ENCODE measurements at regions not wholly inside any gene's neighbourhood (a gene's known extent, or its start where the extent isn't known, plus 50 kb on each side); places are given as distances from the start of the nearest gene placed in this dataset.
A peak's percentile ranks its signal among the peaks of the same experiment; 100 is the strongest.

DNA sequence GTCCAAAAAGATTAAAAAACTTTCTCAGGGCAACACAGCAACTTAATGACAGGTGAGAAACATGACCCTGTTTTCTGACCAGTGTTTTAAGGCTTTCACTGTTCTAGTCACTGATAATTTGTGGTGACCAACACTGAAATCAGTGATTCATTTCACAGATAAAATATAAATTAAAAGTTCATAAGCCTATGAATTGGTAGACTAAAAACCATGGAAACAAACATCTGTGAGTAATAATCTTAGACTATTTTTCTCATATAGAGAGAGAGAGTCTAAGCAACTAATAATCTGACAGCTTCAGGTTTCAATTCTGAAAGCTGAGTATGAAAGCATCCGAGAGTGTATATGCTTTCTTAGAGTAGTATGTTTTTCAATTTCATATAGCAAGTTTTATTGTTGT is 536.9 kb downstream of the ADGRL2 start:
- no peak for DNase-seq (ENCODE audit: low read depth, low spot score)
- Histone ChIP-seq H3K9ac (ENCODE audit: insufficient read length) (no peak overlapping the region), H3K4me3 (no peak overlapping the region), H3K36me3 (ENCODE audit: insufficient read depth, low read length) (no peaks in the 10 kb centered on the region), H3K9me3 (ENCODE audit: low read depth, low read length) (no peaks in the 10 kb centered on the region), H3K27ac (no peak overlapping the region)
- TF ChIP-seq POLR2AphosphoS5 (IDR thresholded peaks at IDR 0.05; ENCODE audit: borderline replicate concordance, low read depth, low read length) (no peak), EZH2 (IDR thresholded peaks at IDR 0.05) (no peak), FOXP2 (optimal IDR thresholded peaks at IDR 0.05; ENCODE audit: control extremely low read depth, extremely low read length, insufficient read depth) (no peak)

DNA sequence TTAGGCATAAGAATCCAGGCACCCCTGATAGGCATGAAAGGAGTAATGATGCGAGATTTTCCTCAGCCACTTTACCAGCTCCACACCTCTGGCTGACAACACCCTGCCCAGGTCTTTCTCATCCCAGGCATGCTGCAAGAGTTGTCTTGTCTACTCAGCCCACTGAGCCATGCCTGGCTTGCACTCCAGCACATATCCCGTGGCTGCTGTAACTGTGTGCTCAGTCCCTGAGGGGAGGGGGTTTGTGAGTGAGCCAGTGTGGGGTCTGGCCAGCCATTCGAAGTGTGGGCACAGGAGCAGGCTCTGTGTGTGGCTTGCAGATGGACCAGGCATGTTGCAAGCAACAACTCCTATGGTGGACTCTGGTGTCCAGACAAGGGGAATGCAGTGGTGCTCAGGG is 529.6 kb downstream of the ADGRL2 start:
- TF ChIP-seq POLR2AphosphoS5 (IDR thresholded peaks at IDR 0.05; ENCODE audit: borderline replicate concordance, low read depth, low read length) (no peak), FOXP2 (optimal IDR thresholded peaks at IDR 0.05; ENCODE audit: control extremely low read depth, extremely low read length, insufficient read depth) (no peak), EZH2 (IDR thresholded peaks at IDR 0.05) (no peak)
- no peak overlapping the region for H3K9ac ChIP-seq (ENCODE audit: insufficient read length)
- no peaks in the 10 kb centered on the region for H3K36me3 ChIP-seq (ENCODE audit: insufficient read depth, low read length)
- H3K9me3 ChIP-seq (ENCODE audit: low read depth, low read length), result no peaks in the 10 kb centered on the region
- no peak for DNase-seq (ENCODE audit: low read depth, low spot score)
- no peak overlapping the region for H3K4me3 ChIP-seq
- H3K27ac ChIP-seq, result no peak overlapping the region

DNA sequence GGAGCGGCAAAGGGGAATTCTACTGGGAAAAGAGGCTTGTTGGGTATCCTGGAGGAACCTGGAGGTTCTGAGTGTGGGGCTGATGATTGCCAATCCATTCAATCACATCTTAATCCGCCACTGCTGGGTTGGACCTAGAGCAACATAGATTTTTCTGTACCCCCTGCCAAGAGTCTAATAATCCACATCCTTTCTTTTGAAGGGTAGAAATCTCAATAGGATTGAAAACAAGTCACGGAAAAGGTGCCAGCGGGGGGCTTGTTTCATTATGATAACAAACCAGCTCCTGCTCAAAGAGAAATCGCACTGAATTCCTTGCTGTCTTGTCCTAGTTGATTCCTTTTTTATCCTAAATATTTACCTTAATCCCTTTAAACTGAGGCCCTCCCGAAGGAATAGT is 528.5 kb downstream of the ADGRL2 start:
- peak; percentile 2 for DNase-seq (ENCODE audit: low read depth, low spot score)
- Histone ChIP-seq H3K9me3 (ENCODE audit: low read depth, low read length) (no peaks in the 10 kb centered on the region), H3K9ac (ENCODE audit: insufficient read length) (no peak overlapping the region), H3K36me3 (ENCODE audit: insufficient read depth, low read length) (no peaks in the 10 kb centered on the region), H3K27ac (no peak overlapping the region), H3K4me3 (no peak overlapping the region)
- no peak for TF ChIP-seq FOXP2 (optimal IDR thresholded peaks at IDR 0.05; ENCODE audit: control extremely low read depth, extremely low read length, insufficient read depth)
- TF ChIP-seq EZH2 (IDR thresholded peaks at IDR 0.05), result no peak
- no peak for TF ChIP-seq POLR2AphosphoS5 (IDR thresholded peaks at IDR 0.05; ENCODE audit: borderline replicate concordance, low read depth, low read length)

DNA sequence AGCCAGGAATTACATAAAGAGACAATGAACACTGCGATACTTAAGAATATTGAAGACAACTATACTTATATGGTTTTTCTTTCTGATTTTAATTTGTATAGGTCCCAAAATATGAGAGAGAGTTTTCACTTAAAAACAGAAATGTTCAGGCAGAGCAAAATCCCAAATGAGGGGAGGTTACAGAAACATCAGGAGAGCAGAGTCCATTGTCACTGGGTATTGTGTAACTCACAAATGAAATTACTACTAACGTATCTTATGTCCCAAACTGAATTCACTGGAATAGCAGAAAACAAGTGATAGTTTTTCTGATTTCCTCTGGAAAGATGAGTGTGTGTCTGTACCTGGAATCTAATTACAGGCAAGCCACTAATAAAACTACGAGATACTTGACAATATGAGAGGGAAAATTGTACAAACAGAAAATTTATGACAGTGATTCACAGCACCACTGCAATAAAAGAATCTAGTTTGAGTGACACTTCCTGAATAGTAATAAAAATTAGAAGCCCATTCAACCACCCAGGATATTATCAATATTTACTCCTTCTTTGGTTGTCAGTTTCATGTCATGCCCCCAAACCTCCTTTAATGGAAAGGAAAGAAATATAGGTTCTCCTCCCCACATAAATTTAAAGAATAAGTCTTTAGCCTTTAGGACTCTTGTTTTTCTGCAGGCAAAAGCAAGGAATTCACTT is 522.6 kb downstream of the ADGRL2 start:
- TF ChIP-seq EZH2 (IDR thresholded peaks at IDR 0.05), result no peak
- no peak for TF ChIP-seq POLR2AphosphoS5 (IDR thresholded peaks at IDR 0.05; ENCODE audit: borderline replicate concordance, low read depth, low read length)
- H3K36me3 ChIP-seq (ENCODE audit: insufficient read depth, low read length), result no peaks in the 10 kb centered on the region
- H3K9me3 ChIP-seq (ENCODE audit: low read depth, low read length), result no peaks in the 10 kb centered on the region
- H3K9ac ChIP-seq (ENCODE audit: insufficient read length), result no peak overlapping the region
- H3K27ac ChIP-seq, result no peak overlapping the region
- DNase-seq (ENCODE audit: low read depth, low spot score), result no peak
- H3K4me3 ChIP-seq, result no peak overlapping the region

DNA sequence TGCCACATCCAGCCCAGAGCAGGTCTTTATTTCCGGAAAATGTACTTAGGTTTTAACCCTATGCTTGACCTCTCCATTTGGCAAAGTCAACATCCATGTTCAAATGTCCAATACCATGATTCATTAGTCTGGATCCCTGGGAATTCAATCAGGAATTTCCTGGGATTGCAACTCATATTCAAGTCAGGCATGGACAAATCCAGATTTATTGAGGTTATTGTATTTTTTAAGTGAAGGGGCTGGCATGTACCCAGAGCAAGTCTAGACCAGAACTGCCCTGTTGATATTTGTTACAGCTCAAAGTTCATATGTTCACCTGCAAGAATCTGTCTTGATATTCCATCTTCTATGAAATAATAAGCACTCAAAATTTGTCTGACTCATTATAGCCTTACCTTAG is 521.1 kb downstream of the ADGRL2 start:
- Histone ChIP-seq H3K4me3 (no peak overlapping the region), H3K27ac (no peak overlapping the region), H3K36me3 (ENCODE audit: insufficient read depth, low read length) (no peaks in the 10 kb centered on the region), H3K9ac (ENCODE audit: insufficient read length) (no peak overlapping the region), H3K9me3 (ENCODE audit: low read depth, low read length) (no peaks in the 10 kb centered on the region)
- TF ChIP-seq FOXP2 (optimal IDR thresholded peaks at IDR 0.05; ENCODE audit: control extremely low read depth, extremely low read length, insufficient read depth) (no peak), POLR2AphosphoS5 (IDR thresholded peaks at IDR 0.05; ENCODE audit: borderline replicate concordance, low read depth, low read length) (no peak), EZH2 (IDR thresholded peaks at IDR 0.05) (no peak)
- DNase-seq (ENCODE audit: low read depth, low spot score), result no peak

DNA sequence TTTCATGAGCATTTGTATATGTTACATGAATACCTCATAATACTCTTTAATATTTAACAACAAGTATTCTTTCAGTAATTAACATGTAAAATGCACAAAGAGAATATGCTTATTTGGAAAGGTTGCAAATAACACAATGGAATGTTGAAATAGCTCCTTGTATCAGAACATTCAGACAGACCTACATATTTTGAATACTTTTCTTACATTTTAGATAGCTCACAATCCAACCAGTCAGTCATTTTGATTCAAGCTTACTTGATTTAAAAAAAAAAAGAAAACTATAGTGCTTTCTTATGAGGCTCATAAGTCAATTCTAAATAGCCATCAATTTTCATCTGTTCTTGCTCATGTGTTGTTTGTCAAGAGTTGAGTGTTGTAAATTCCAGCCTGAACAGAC is 518.8 kb downstream of the ADGRL2 start:
- DNase-seq (ENCODE audit: low read depth, low spot score), result no peak
- TF ChIP-seq FOXP2 (optimal IDR thresholded peaks at IDR 0.05; ENCODE audit: control extremely low read depth, extremely low read length, insufficient read depth), result no peak
- TF ChIP-seq POLR2AphosphoS5 (IDR thresholded peaks at IDR 0.05; ENCODE audit: borderline replicate concordance, low read depth, low read length), result no peak
- TF ChIP-seq EZH2 (IDR thresholded peaks at IDR 0.05), result no peak
- no peak overlapping the region for H3K9ac ChIP-seq (ENCODE audit: insufficient read length)
- no peaks in the 10 kb centered on the region for H3K9me3 ChIP-seq (ENCODE audit: low read depth, low read length)
- no peak overlapping the region for H3K4me3 ChIP-seq
- no peaks in the 10 kb centered on the region for H3K36me3 ChIP-seq (ENCODE audit: insufficient read depth, low read length)
- H3K27ac ChIP-seq, result no peak overlapping the region

DNA sequence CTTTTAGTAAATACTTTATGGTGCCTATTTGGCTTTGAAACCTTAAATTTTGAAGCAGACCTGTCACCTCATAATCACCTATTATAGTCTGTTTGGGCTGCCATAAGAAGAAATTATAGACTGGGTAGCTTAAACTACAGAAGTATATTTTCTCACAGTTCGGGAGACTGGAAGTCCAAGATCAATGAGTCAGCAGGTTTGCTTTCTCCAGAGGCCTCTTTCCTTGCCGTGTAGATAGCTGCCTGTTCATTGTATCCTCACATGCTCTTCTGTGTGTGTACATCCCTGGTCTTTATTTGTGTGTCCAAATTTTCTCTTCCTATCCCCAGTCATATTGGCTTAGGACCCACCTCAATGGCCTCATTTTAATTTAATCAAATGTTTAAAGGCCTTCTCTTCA is 518.2 kb downstream of the ADGRL2 start:
- no peak overlapping the region for H3K9ac ChIP-seq (ENCODE audit: insufficient read length)
- TF ChIP-seq FOXP2 (optimal IDR thresholded peaks at IDR 0.05; ENCODE audit: control extremely low read depth, extremely low read length, insufficient read depth) (no peak), EZH2 (IDR thresholded peaks at IDR 0.05) (no peak), POLR2AphosphoS5 (IDR thresholded peaks at IDR 0.05; ENCODE audit: borderline replicate concordance, low read depth, low read length) (no peak)

DNA sequence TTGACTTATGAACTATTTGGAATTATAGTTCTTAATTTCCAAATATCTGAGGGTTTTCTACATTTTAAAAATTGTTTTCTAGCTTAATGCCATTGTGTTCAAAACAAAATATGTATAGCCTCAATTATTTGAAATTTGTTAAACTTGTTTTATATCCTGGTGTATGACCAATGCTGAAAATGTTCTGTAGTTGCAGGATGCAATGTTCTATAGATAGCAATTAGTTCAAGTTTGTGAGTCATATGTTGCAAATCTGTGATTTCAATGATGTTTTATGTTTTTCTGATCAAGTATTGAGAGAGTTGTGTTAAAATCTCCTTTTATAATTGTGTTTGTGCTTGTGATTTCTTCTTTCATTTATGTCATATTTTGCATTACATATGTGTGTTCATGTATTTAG is 517.5 kb downstream of the ADGRL2 start:
- H3K4me3 ChIP-seq, result no peak overlapping the region
- no peak for DNase-seq (ENCODE audit: low read depth, low spot score)

More for the DNA sequence above, 518.2 kb downstream of the ADGRL2 start:
- no peak for DNase-seq (ENCODE audit: low read depth, low spot score)
- Histone ChIP-seq H3K27ac (no peak overlapping the region), H3K4me3 (no peak overlapping the region), H3K9me3 (ENCODE audit: low read depth, low read length) (no peaks in the 10 kb centered on the region), H3K36me3 (ENCODE audit: insufficient read depth, low read length) (no peaks in the 10 kb centered on the region)

DNA sequence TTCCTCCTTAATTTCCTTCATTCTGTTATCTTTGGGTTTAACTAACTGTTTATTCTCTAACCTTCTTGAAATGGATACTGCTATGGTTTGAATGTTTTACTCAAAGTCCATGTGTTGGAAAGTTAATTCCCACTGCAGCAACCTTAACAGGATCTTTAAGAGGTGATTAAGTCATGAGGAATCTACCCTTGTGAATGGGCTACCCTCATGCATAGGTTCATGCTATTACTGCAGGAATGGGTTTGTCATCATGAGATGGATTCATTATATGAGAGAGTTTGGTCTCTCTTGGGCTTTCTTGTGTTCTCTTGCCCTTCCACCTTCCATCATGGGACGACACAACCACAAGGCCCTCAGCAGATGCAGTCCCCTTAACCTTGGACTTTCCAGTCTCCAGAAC is 516.9 kb downstream of the ADGRL2 start:
- no peak overlapping the region for H3K27ac ChIP-seq
- no peaks in the 10 kb centered on the region for H3K9me3 ChIP-seq (ENCODE audit: low read depth, low read length)
- no peak overlapping the region for H3K4me3 ChIP-seq
- no peaks in the 10 kb centered on the region for H3K36me3 ChIP-seq (ENCODE audit: insufficient read depth, low read length)
- TF ChIP-seq FOXP2 (optimal IDR thresholded peaks at IDR 0.05; ENCODE audit: control extremely low read depth, extremely low read length, insufficient read depth), result no peak
- TF ChIP-seq POLR2AphosphoS5 (IDR thresholded peaks at IDR 0.05; ENCODE audit: borderline replicate concordance, low read depth, low read length), result no peak
- no peak for TF ChIP-seq EZH2 (IDR thresholded peaks at IDR 0.05)
- DNase-seq (ENCODE audit: low read depth, low spot score), result no peak
- no peak overlapping the region for H3K9ac ChIP-seq (ENCODE audit: insufficient read length)

More for the DNA sequence above, 517.5 kb downstream of the ADGRL2 start:
- Histone ChIP-seq H3K9me3 (ENCODE audit: low read depth, low read length) (no peaks in the 10 kb centered on the region), H3K9ac (ENCODE audit: insufficient read length) (no peak overlapping the region), H3K27ac (no peak overlapping the region), H3K36me3 (ENCODE audit: insufficient read depth, low read length) (no peaks in the 10 kb centered on the region)
- TF ChIP-seq EZH2 (IDR thresholded peaks at IDR 0.05) (no peak), POLR2AphosphoS5 (IDR thresholded peaks at IDR 0.05; ENCODE audit: borderline replicate concordance, low read depth, low read length) (no peak), FOXP2 (optimal IDR thresholded peaks at IDR 0.05; ENCODE audit: control extremely low read depth, extremely low read length, insufficient read depth) (no peak)

All from SK-N-MC (cell line).